ENCODE measurements at regions not wholly inside any gene's neighbourhood (a gene's known extent, or its start where the extent isn't known, plus 50 kb on each side); places are given as distances from the start of the nearest gene placed in this dataset.

DNA sequence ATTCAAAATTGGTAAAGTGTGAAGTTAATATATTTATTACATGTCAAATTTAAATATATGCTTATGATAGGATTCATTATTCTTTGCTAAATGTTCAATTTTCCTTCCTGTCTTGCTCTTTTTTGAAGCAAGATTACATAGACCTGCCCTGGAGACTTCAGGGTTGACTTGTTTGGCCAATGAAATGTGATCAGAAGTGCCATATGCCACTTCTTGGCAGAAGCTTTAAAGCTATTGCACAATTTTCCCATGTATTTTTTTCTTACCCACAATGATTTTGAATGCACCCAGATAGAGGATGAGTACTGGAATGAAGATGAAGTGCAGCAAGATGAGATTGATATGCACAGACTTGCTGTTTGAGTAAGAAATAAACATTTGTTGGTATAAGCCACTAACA lies 406.3 kb upstream of the BCHE start:
- TF ChIP-seq, protein P1, sequence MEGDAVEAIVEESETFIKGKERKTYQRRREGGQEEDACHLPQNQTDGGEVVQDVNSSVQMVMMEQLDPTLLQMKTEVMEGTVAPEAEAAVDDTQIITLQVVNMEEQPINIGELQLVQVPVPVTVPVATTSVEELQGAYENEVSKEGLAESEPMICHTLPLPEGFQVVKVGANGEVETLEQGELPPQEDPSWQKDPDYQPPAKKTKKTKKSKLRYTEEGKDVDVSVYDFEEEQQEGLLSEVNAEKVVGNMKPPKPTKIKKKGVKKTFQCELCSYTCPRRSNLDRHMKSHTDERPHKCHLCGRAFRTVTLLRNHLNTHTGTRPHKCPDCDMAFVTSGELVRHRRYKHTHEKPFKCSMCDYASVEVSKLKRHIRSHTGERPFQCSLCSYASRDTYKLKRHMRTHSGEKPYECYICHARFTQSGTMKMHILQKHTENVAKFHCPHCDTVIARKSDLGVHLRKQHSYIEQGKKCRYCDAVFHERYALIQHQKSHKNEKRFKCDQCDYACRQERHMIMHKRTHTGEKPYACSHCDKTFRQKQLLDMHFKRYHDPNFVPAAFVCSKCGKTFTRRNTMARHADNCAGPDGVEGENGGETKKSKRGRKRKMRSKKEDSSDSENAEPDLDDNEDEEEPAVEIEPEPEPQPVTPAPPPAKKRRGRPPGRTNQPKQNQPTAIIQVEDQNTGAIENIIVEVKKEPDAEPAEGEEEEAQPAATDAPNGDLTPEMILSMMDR (conservative IDR thresholded peaks at IDR 0.05 in 1 of 2, IDR thresholded peaks at IDR 0.05 in 1 of 2; ENCODE audit: extremely low read depth in 1 of 2, insufficient read depth in 1 of 2, low read depth in 1 of 2, low read length in 2 of 2): no peak
- no peak for TF ChIP-seq EZH2 (IDR thresholded peaks at IDR 0.05; ENCODE audit: borderline replicate concordance, low read length)

Measured in mammary epithelial cell (primary cell).